KOPT-K1 (cell line): ENCODE measurements at regions not wholly inside any gene's neighbourhood (a gene's known extent, or its start where the extent isn't known, plus 50 kb on each side); places are given as distances from the start of the nearest gene placed in this dataset.

Experiments used
- H3K27ac ChIP-seq: fragments of 200-600 bp; sonication (generic); 2 replicates; pipeline ENCODE4 v1.5.1; 2016; ENCODE audit warnings: antibody characterized with exemption, mild to moderate bottlenecking, low read depth, low read length; ENCODE audit not compliant: poor library complexity, severe bottlenecking
- H3K36me3 ChIP-seq: fragments of 200-600 bp; sonication (generic); 2 replicates; pipeline ENCODE4 v1.5.1; 2017; ENCODE audit warnings: antibody characterized with exemption, mild to moderate bottlenecking, low read length, moderate library complexity; ENCODE audit not compliant: insufficient read depth
- H3K9me3 ChIP-seq: fragments of 200-600 bp; sonication (generic); 2 replicates; pipeline ENCODE4 v1.5.1; 2017; ENCODE audit warnings: antibody characterized with exemption, low read length, mild to moderate bottlenecking; ENCODE audit not compliant: insufficient read depth, poor library complexity, severe bottlenecking

- H3K9me3 ChIP-seq, result no peaks in the 10 kb centered on the region
- H3K27ac ChIP-seq, result no peak overlapping the region
- no peaks in the 10 kb centered on the region for H3K36me3 ChIP-seq
Measured at GRCh38 chr3:95354489-95354888, 1291.6 kb downstream of the NSUN3 start.

GRCh38 chr3:95356764-95357501, 1294.1 kb downstream of the NSUN3 start:
- no peaks in the 10 kb centered on the region for H3K9me3 ChIP-seq
- H3K27ac ChIP-seq, result no peak overlapping the region
- H3K36me3 ChIP-seq, result no peaks in the 10 kb centered on the region

- Histone ChIP-seq H3K27ac (no peak overlapping the region), H3K36me3 (no peaks in the 10 kb centered on the region), H3K9me3 (no peaks in the 10 kb centered on the region)
Measured at GRCh38 chr3:95387242-95388021, 1324.6 kb downstream of the NSUN3 start.

GRCh38 chr3:95389725-95390313, 1327.0 kb downstream of the NSUN3 start:
- Histone ChIP-seq H3K36me3 (no peaks in the 10 kb centered on the region), H3K27ac (no peak overlapping the region), H3K9me3 (no peaks in the 10 kb centered on the region)

GRCh38 chr3:95394286-95394685, 1331.4 kb downstream of the NSUN3 start:
- H3K27ac ChIP-seq, result no peak overlapping the region
- H3K9me3 ChIP-seq, result no peaks in the 10 kb centered on the region
- H3K36me3 ChIP-seq, result no peaks in the 10 kb centered on the region

- no peaks in the 10 kb centered on the region for H3K9me3 ChIP-seq
- H3K36me3 ChIP-seq, result no peaks in the 10 kb centered on the region
- H3K27ac ChIP-seq, result no peak overlapping the region
Measured at GRCh38 chr3:95399585-95399984, 1336.7 kb downstream of the NSUN3 start.

GRCh38 chr3:95401693-95402092, 1338.8 kb downstream of the NSUN3 start:
- Histone ChIP-seq H3K9me3 (no peaks in the 10 kb centered on the region), H3K27ac (no peak overlapping the region), H3K36me3 (no peaks in the 10 kb centered on the region)

- Histone ChIP-seq H3K9me3 (no peaks in the 10 kb centered on the region), H3K27ac (no peak overlapping the region), H3K36me3 (no peaks in the 10 kb centered on the region)
Measured at GRCh38 chr3:95407709-95408463, 1345.0 kb downstream of the NSUN3 start.

GRCh38 chr3:95408464-95408862, 1345.6 kb downstream of the NSUN3 start:
- no peaks in the 10 kb centered on the region for H3K36me3 ChIP-seq
- no peak overlapping the region for H3K27ac ChIP-seq
- H3K9me3 ChIP-seq, result no peaks in the 10 kb centered on the region

GRCh38 chr3:95418251-95418650, 1355.4 kb downstream of the NSUN3 start:
- H3K27ac ChIP-seq, result no peak overlapping the region
- no peaks in the 10 kb centered on the region for H3K9me3 ChIP-seq
- no peaks in the 10 kb centered on the region for H3K36me3 ChIP-seq

- Histone ChIP-seq H3K27ac (no peak overlapping the region), H3K36me3 (no peaks in the 10 kb centered on the region), H3K9me3 (no peaks in the 10 kb centered on the region)
Measured at GRCh38 chr3:95424279-95424678, 1361.4 kb downstream of the NSUN3 start.

- Histone ChIP-seq H3K36me3 (no peaks in the 10 kb centered on the region), H3K27ac (no peak overlapping the region), H3K9me3 (no peaks in the 10 kb centered on the region)
Measured at GRCh38 chr3:95434491-95434890, 1371.6 kb downstream of the NSUN3 start.

GRCh38 chr3:95437409-95437808, 1374.5 kb downstream of the NSUN3 start:
- no peaks in the 10 kb centered on the region for H3K36me3 ChIP-seq
- H3K27ac ChIP-seq, result no peak overlapping the region
- no peaks in the 10 kb centered on the region for H3K9me3 ChIP-seq

- no peaks in the 10 kb centered on the region for H3K9me3 ChIP-seq
- H3K36me3 ChIP-seq, result no peaks in the 10 kb centered on the region
- H3K27ac ChIP-seq, result no peak overlapping the region
Measured at GRCh38 chr3:95438274-95438673, 1375.4 kb downstream of the NSUN3 start.

- no peak overlapping the region for H3K27ac ChIP-seq
- no peaks in the 10 kb centered on the region for H3K9me3 ChIP-seq
- H3K36me3 ChIP-seq, result no peaks in the 10 kb centered on the region
Measured at GRCh38 chr3:95442766-95443165, 1371.6 kb upstream of the EPHA6 start.
